SK-N-MC (cell line): ENCODE measurements at regions not wholly inside any gene's neighbourhood (a gene's known extent, or its start where the extent isn't known, plus 50 kb on each side); places are given as distances from the start of the nearest gene placed in this dataset.

Experiments used
- DNase-seq: peaks from one replicate; pipeline ENCODE4 v3.0.0-alpha.2; 2011; ENCODE audit warnings: low read depth, low spot score
- H3K27ac ChIP-seq: fragments of 200-600 bp; sonication (generic); 2 replicates; pipeline ENCODE4 v1.5.1; 2016; ENCODE audit warnings: mixed run types
- H3K36me3 ChIP-seq: fragments of 200-600 bp; sonication (generic); 2 replicates; pipeline ENCODE4 v1.6.1; 2017; ENCODE audit warnings: antibody characterized with exemption, low read length, mixed read lengths; ENCODE audit not compliant: insufficient read depth
- H3K4me3 ChIP-seq: fragments of 200-600 bp; sonication (generic); 2 replicates; pipeline ENCODE4 v1.5.1; 2016
- H3K9ac ChIP-seq: fragments of 200-600 bp; sonication (generic); 2 replicates; pipeline ENCODE4 v1.8.0; 2017; ENCODE audit warnings: mixed run types, mixed read lengths; ENCODE audit not compliant: insufficient read length
- H3K9me3 ChIP-seq: fragments of 200-600 bp; sonication (generic); 2 replicates; pipeline ENCODE4 v1.6.1; 2017; ENCODE audit warnings: low read depth, mild to moderate bottlenecking, antibody characterized with exemption, low read length, moderate library complexity, mixed read lengths
- EZH2 ChIP-seq: fragments of 200-600 bp; sonication (generic); IDR thresholded peaks from one replicate; pipeline ENCODE4 v1.6.1; 2017; ENCODE audit warnings: antibody characterized with exemption
- FOXP2 ChIP-seq: optimal IDR thresholded peaks from 2 replicates; pipeline ENCODE3; 2011; ENCODE audit warnings: mild to moderate bottlenecking, moderate library complexity; ENCODE audit not compliant: insufficient read depth; ENCODE audit errors: extremely low read length, control extremely low read depth
- POLR2AphosphoS5 ChIP-seq: IDR thresholded peaks from 2 replicates; pipeline ENCODE4 v1.6.1; 2012; ENCODE audit warnings: mild to moderate bottlenecking, low read depth, low read length, borderline replicate concordance

DNA sequence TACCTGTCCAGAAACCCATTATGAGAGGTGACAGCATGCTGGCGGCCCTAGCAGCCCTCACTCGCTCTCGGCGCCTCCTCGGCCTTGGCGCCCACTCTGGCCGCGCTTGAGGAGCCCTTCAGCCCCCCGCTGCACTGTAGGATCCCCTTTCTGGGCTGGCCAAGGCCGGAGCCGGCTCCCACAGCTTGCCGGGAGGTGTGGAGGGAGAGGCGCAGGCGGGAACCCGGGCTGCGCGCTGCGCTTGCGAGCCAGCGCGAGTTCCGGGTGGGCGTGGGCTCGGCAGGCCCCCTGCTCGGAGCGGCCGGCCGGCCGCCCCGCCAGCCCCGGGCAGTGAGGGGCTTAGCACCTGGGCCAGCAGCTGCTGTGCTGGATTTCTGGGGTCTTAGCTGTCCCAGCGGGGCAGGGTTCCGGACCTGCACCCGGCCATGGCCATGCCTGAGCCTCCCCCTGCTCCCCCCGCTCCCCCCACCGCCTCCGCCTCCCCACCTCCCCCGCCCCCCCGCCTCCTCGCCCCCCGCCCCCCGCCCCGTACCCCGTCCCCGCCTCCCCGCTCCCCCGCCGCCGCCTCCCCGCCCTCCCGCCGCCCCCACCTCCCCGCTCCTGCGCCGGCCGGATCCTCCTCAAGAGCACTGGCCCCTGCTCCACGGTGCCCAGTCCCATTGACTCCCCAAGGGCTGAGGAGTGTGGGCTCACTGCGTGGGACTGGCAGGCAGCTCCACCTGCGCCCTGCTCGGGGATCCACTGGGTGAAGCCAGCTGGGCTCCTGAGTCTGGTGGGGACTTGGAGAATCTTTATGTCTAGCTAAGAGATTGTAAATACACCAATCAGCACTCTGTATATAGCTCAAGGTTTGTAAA is 163.1 kb downstream of the KLHL28 start:
- TF ChIP-seq FOXP2 (no peak), EZH2 (no peak), POLR2AphosphoS5 (no peak)
- Histone ChIP-seq H3K9ac (no peak overlapping the region), H3K27ac (no peak overlapping the region), H3K9me3 (no peaks in the 10 kb centered on the region), H3K4me3 (no peak overlapping the region), H3K36me3 (no peaks in the 10 kb centered on the region)
- DNase-seq, result no peak

DNA sequence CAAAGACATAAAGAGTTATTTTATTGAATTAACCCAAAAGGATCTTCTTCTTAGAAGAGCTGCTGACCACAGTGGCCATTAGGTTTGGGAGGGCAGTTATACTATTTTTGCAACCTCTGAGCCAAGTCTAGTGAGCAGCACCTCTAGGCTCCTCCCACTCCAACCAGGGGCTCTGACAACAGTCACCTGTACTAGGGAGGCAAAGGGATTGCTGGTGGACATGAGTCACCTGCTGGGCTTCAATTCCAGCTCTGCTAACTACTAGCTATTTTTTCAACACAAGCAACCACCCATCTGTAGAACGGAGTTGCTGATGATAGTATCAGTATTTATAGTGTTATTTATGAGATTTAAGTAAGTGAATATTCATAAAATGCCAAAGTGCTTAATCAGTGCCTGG is 166.0 kb downstream of the KLHL28 start:
- Histone ChIP-seq H3K27ac (no peak overlapping the region), H3K36me3 (no peaks in the 10 kb centered on the region), H3K9ac (no peak overlapping the region), H3K9me3 (no peaks in the 10 kb centered on the region), H3K4me3 (no peak overlapping the region)
- DNase-seq, result no peak
- TF ChIP-seq EZH2 (no peak), FOXP2 (no peak), POLR2AphosphoS5 (no peak)

DNA sequence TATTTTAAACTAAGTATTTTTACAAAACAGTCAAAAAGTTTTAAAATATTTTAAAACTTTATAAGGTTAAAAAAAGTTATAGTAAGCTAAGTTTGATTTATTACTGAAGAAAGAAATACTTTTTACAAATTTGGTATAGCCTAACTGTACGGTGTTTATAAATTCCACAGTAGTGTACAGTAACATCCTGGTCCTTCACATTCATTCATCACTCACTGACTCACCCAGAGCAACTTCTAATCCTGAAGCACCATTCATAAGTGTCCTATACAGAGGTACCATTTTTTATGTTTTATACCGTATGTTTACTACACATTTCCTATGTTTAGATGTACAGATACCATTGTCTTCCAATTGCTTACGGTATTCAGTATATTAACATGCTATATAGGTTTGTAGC is 170.0 kb downstream of the KLHL28 start:
- H3K9me3 ChIP-seq, result no peaks in the 10 kb centered on the region
- no peak overlapping the region for H3K9ac ChIP-seq

DNA sequence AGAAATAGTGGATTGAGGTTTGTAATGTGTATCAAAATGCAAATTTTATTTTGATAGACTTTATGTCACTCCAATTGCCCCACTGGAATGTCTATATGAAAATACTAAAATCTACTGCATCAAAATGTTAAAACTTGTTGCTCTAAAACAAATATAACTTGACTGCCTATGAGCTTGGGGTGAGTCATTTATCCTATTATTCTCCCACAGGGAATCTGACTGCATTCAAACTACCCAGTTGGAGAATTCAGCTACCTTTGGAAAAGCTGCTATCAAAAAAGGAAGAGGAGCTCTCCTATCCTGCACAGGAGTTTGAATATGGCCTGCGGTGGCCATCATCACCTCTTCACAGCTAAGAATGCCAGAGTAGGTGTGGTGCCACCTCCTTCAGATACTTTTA is 173.1 kb downstream of the KLHL28 start:
- H3K36me3 ChIP-seq, result no peaks in the 10 kb centered on the region
- no peaks in the 10 kb centered on the region for H3K9me3 ChIP-seq
- no peak for DNase-seq
- TF ChIP-seq EZH2, result no peak
- no peak for TF ChIP-seq FOXP2
- no peak for TF ChIP-seq POLR2AphosphoS5
- H3K9ac ChIP-seq, result no peak overlapping the region
- H3K4me3 ChIP-seq, result no peak overlapping the region
- no peak overlapping the region for H3K27ac ChIP-seq

More for the DNA sequence above, 170.0 kb downstream of the KLHL28 start:
- no peak overlapping the region for H3K27ac ChIP-seq
- H3K4me3 ChIP-seq, result no peak overlapping the region
- H3K36me3 ChIP-seq, result no peaks in the 10 kb centered on the region
- no peak for DNase-seq
- no peak for TF ChIP-seq EZH2
- no peak for TF ChIP-seq POLR2AphosphoS5
- TF ChIP-seq FOXP2, result no peak

DNA sequence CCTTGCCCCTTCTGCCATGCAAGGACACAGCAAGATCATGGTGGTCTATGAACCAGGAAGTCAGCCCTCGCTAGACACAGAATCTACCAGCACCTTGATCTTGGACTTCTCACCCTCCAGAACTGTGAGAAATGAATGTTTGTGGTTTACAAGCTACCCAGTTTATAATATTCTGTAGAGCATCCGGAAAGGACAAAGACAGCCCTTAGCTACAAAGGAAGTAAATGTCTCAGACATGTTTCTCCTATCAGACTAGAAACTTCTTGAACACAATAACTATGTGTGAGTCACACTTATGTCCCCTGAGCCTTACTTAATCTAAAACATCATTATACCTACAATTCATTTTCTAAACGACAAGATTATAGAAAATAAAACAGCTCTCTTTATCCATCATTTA is 176.7 kb downstream of the KLHL28 start:
- Histone ChIP-seq H3K9me3 (no peaks in the 10 kb centered on the region), H3K36me3 (no peaks in the 10 kb centered on the region), H3K9ac (no peak overlapping the region), H3K27ac (no peak overlapping the region), H3K4me3 (no peak overlapping the region)
- no peak for DNase-seq
- TF ChIP-seq FOXP2 (no peak), POLR2AphosphoS5 (no peak), EZH2 (no peak)

DNA sequence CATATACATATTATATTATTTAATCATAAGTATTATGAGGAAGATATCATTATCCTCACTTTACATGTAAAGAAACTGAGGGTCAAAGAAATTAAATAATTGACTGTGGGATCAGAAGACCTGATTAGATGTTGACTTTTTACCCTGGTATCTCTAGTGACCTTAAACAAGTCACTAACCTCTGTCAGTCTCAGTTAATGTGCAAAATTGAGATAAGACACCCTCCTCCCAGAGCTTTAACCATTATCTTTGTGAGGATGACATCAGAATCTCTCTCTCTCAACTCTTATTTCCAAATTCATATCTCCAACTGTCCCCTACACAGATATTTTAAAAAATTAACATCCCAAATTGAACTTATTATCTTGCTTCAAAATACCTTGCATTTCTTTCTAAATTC is 177.8 kb downstream of the KLHL28 start:
- H3K9me3 ChIP-seq, result no peaks in the 10 kb centered on the region
- DNase-seq, result no peak
- no peak overlapping the region for H3K27ac ChIP-seq
- H3K9ac ChIP-seq, result no peak overlapping the region
- H3K36me3 ChIP-seq, result no peaks in the 10 kb centered on the region
- H3K4me3 ChIP-seq, result no peak overlapping the region
- TF ChIP-seq POLR2AphosphoS5 (no peak), FOXP2 (no peak), EZH2 (no peak)

DNA sequence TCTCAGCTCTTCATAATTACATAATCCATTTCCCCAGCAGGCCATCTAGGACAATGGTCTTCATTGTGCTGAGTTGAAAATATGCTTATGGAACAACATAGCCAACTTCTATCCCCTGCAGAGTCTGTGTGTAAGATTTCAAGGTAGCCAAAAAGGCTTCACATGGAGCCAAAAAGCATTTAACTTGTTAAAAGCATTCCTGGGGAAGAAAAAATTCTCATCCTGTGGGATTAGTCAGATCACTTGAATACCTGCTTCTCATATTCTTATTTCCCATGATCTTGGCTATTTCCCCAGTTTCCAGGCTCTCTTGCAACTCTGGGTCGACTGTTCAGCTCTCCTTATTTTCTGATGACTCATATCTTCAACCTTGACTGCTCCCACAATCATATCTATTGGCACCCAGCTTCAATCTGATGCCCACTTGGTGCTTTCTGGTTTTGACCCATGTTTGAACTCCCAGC is 178.9 kb downstream of the KLHL28 start:
- Histone ChIP-seq H3K36me3 (no peaks in the 10 kb centered on the region), H3K9me3 (no peaks in the 10 kb centered on the region), H3K4me3 (no peak overlapping the region), H3K27ac (no peak overlapping the region), H3K9ac (no peak overlapping the region)
- no peak for DNase-seq
- TF ChIP-seq POLR2AphosphoS5 (no peak), EZH2 (no peak), FOXP2 (no peak)

DNA sequence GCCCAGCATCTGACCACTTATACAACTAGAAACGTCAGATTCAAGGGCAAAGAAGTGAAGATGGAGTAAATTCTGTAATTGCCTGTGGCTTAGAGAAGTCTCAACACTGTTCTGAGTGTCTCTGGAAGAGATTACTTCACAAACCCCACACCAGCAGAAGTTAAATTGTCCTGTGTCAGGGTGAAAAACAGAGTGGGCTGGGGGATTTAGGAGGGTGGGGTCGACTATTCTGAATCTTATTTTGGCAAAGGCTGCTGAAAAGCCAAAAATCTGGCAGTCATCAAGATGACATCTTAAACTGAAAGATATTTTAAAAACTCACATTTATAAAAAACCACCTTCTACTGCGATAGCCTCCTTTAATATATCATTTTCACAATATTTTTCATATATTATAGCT is 180.8 kb downstream of the KLHL28 start:
- Histone ChIP-seq H3K36me3 (no peaks in the 10 kb centered on the region), H3K4me3 (no peak overlapping the region), H3K9ac (no peak overlapping the region), H3K27ac (no peak overlapping the region), H3K9me3 (no peaks in the 10 kb centered on the region)
- TF ChIP-seq POLR2AphosphoS5 (no peak), EZH2 (no peak)
- no peak for DNase-seq

DNA sequence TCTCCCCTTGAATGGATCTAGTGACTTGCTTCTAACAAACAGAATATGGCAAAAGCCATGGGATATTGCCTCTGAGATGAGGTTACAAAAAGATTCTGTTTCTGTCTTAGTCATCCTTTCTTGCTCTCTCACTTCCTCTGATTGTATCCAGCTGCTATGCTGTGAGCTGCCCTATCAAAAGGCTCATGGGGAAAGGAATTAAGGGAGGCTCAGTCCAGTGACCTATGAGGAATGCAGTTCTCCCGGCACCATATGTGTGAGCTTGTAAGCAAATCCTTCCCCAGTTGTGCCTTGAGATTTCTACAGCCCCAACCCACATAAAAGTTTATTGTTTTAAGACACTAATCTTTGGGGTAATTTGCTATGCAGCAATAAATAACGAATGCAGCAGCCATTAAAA is 183.1 kb downstream of the KLHL28 start:
- no peak for DNase-seq
- Histone ChIP-seq H3K27ac (no peak overlapping the region), H3K9me3 (no peaks in the 10 kb centered on the region), H3K4me3 (no peak overlapping the region), H3K36me3 (no peaks in the 10 kb centered on the region), H3K9ac (no peak overlapping the region)
- TF ChIP-seq POLR2AphosphoS5, result no peak
- no peak for TF ChIP-seq FOXP2
- no peak for TF ChIP-seq EZH2
